ENCODE measurements at regions not wholly inside any gene's neighbourhood (a gene's known extent, or its start where the extent isn't known, plus 50 kb on each side); places are given as distances from the start of the nearest gene placed in this dataset.
A peak's percentile ranks its signal among the peaks of the same experiment; 100 is the strongest.
"Not testable (repeated sequence)": the region's sequence is repeated elsewhere in the genome, so short reads cannot be mapped to it uniquely, and the experiment has no call there.

DNA sequence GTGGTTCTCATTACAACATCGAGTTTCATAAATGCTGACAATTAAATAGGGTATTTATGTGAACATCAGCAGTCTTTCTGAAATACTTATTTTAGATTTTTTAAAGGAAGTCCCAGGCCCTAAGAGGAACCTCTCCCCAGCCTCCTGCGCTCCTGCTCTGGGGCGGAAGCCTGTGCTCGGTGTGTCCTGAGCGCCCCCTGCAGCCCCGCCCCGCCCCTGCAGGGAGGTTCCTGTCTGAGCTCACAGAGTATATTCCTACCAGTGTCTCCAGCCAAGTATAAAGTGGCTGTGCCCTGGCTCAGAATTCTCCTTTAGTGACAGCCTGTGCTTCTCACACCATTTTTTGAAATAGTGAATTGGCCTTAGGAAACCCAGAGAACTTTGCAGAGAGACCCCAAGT, 567.9 kb downstream of the GOLGA6L6 start:
- DNase-seq (no peak), FAIRE-seq (no peak)
- no peaks in the 10 kb centered on the region for H3K4me1 ChIP-seq (ENCODE audit: control insufficient read depth in 3 of 3, insufficient read depth in 2 of 3, low read depth in 1 of 3, low read length in 2 of 3)
- H3K27me3 ChIP-seq (ENCODE audit: control insufficient read depth in 3 of 3, insufficient read depth in 3 of 3, low read length in 3 of 3), result no peaks in the 10 kb centered on the region
- no peak overlapping the region for H3K27ac ChIP-seq (ENCODE audit: low read depth in 1 of 3, low read length in 2 of 3)
- no peaks in the 10 kb centered on the region for H3K9me3 ChIP-seq (ENCODE audit: control insufficient read depth in 2 of 2, insufficient read depth in 1 of 2, low read depth in 1 of 2, low read length in 1 of 2)
- H3K36me3 ChIP-seq (ENCODE audit: control insufficient read depth in 3 of 3, insufficient read depth in 2 of 3, low read depth in 1 of 3, low read length in 3 of 3), result no peaks in the 10 kb centered on the region
- 30 to 41% (median 35%) methylated on average over 7 of the region's 7 CpGs for WGBS, 3 donors
- H3K4me3 ChIP-seq (ENCODE audit: low read depth in 1 of 3, low read length in 3 of 3), result no peak overlapping the region

DNA sequence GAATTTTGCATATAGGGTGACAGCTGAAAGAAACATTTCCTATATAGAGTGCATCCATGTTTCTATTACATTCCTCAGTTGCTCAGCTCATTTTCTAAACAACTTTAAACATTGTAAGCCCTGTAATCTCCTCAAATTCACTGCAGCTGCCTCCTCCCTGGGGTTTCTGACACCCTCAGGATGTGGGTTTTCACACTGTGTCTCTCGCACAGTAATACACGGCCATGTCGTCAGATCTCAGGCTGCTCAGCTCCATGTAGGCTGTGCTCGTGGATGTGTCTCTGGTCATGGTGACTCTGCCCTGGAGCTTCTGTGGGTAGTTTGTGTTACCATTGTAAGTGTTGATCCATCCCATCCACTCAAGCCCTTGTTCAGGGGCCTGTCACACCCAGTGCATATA, 569.0 kb downstream of the GOLGA6L6 start:
- WGBS, 3 donors, result 76 to 85% (median 84%) methylated on average over 4 of the region's 4 CpGs

DNA sequence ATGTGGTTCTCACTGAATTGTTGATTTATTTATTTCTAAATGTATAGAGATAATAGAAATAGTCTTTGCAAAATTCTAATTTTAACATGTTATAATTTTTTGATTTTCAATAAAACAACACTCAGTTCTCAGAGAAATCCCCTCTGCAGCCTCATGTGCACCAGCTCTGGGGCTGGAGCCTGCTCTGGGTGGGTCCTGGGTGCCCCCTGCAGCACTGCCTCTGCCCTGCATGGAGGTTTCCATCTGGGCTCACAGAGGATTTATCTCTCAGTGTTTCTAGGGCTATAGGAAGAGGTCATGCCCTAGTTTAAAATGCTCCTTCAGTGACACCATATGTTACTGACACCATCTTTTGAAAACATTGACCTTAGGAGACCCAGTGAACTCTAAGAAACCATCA, 576.0 kb downstream of the GOLGA6L6 start:
- FAIRE-seq; H3K36me3 ChIP-seq (ENCODE audit: control insufficient read depth in 3 of 3, insufficient read depth in 2 of 3, low read depth in 1 of 3, low read length in 3 of 3): not testable (repeated sequence)

More for the DNA sequence above, 569.0 kb downstream of the GOLGA6L6 start:
- H3K9me3 ChIP-seq (ENCODE audit: control insufficient read depth in 2 of 2, insufficient read depth in 1 of 2, low read depth in 1 of 2, low read length in 1 of 2); H3K36me3 ChIP-seq (ENCODE audit: control insufficient read depth in 3 of 3, insufficient read depth in 2 of 3, low read depth in 1 of 3, low read length in 3 of 3); H3K4me3 ChIP-seq (ENCODE audit: low read depth in 1 of 3, low read length in 3 of 3); H3K27ac ChIP-seq (ENCODE audit: low read depth in 1 of 3, low read length in 2 of 3); DNase-seq; H3K27me3 ChIP-seq (ENCODE audit: control insufficient read depth in 3 of 3, insufficient read depth in 3 of 3, low read length in 3 of 3); H3K4me1 ChIP-seq (ENCODE audit: control insufficient read depth in 3 of 3, insufficient read depth in 2 of 3, low read depth in 1 of 3, low read length in 2 of 3); FAIRE-seq: not testable (repeated sequence)

GRCh38 chr15:19964480-19964879, 577.1 kb downstream of the GOLGA6L6 start:
- not testable (repeated sequence) for H3K27ac ChIP-seq (ENCODE audit: low read depth in 1 of 3, low read length in 2 of 3); FAIRE-seq; H3K4me3 ChIP-seq (ENCODE audit: low read depth in 1 of 3, low read length in 3 of 3); H3K9me3 ChIP-seq (ENCODE audit: control insufficient read depth in 2 of 2, insufficient read depth in 1 of 2, low read depth in 1 of 2, low read length in 1 of 2); H3K36me3 ChIP-seq (ENCODE audit: control insufficient read depth in 3 of 3, insufficient read depth in 2 of 3, low read depth in 1 of 3, low read length in 3 of 3); DNase-seq; H3K4me1 ChIP-seq (ENCODE audit: control insufficient read depth in 3 of 3, insufficient read depth in 2 of 3, low read depth in 1 of 3, low read length in 2 of 3); H3K27me3 ChIP-seq (ENCODE audit: control insufficient read depth in 3 of 3, insufficient read depth in 3 of 3, low read length in 3 of 3)
- 54 to 67% (median 66%) methylated on average over 1 of the region's 1 CpG for WGBS, 3 donors

More for the DNA sequence above, 576.0 kb downstream of the GOLGA6L6 start:
- not testable (repeated sequence) for H3K27me3 ChIP-seq (ENCODE audit: control insufficient read depth in 3 of 3, insufficient read depth in 3 of 3, low read length in 3 of 3); H3K27ac ChIP-seq (ENCODE audit: low read depth in 1 of 3, low read length in 2 of 3); H3K9me3 ChIP-seq (ENCODE audit: control insufficient read depth in 2 of 2, insufficient read depth in 1 of 2, low read depth in 1 of 2, low read length in 1 of 2); DNase-seq; H3K4me3 ChIP-seq (ENCODE audit: low read depth in 1 of 3, low read length in 3 of 3); H3K4me1 ChIP-seq (ENCODE audit: control insufficient read depth in 3 of 3, insufficient read depth in 2 of 3, low read depth in 1 of 3, low read length in 2 of 3)

GRCh38 chr15:19956124-19956796, 585.3 kb downstream of the GOLGA6L6 start:
- Histone ChIP-seq H3K27ac (ENCODE audit: low read depth in 1 of 3, low read length in 2 of 3) (no peak overlapping the region), H3K27me3 (ENCODE audit: control insufficient read depth in 3 of 3, insufficient read depth in 3 of 3, low read length in 3 of 3) (no peaks in the 10 kb centered on the region), H3K4me1 (ENCODE audit: control insufficient read depth in 3 of 3, insufficient read depth in 2 of 3, low read depth in 1 of 3, low read length in 2 of 3) (no peaks in the 10 kb centered on the region), H3K36me3 (ENCODE audit: control insufficient read depth in 3 of 3, insufficient read depth in 2 of 3, low read depth in 1 of 3, low read length in 3 of 3) (no peaks in the 10 kb centered on the region), H3K4me3 (ENCODE audit: low read depth in 1 of 3, low read length in 3 of 3) (no peak overlapping the region), H3K9me3 (ENCODE audit: control insufficient read depth in 2 of 2, insufficient read depth in 1 of 2, low read depth in 1 of 2, low read length in 1 of 2) (peaks cover 0 to 3% of the 10 kb centered on the region in 2 donors)
- no peak for FAIRE-seq
- 70 to 82% (median 81%) methylated on average over 4 of the region's 4 CpGs for WGBS, 3 donors
- DNase-seq, result no peak

DNA sequence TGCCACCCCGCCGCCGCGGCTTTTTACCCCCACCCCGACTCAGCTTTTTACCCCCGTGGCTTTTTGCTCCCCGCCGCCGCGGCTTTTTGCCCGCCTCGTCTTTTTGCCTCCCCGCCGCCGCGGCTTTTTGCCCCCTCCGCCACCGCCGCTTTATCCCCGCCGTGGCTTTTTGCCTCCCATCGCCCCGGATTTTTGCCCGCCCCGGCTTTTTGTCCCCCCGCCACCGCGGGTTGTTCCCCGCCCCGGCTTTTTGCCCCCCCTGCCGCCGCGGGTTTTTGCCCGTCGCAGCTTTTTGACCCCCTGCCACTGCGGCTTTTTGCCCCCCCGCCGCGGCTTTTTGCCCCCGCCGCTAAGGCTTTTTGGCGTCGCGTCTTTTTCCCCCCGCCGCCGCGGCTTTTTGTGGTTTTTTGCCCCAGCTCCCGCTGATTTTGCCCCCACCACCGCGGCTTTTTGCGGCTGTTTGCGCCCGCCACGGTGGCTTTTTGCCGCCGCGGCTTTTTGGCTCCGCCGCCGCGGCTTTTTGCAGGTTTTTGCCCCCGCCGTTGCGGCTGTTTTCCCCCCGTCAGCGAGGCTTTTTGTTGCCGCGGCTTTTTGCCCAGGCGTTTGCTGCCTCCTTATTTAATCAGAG, 597.2 kb downstream of the GOLGA6L6 start:
- 63 to 78% (median 64%) methylated on average over 61 to 70 of the region's 70 CpGs for WGBS, 3 donors
- DNase-seq (no peak), FAIRE-seq (no peak)
- H3K4me3 ChIP-seq (ENCODE audit: low read depth in 1 of 3, low read length in 3 of 3), result no peak overlapping the region
- no peak overlapping the region for H3K27ac ChIP-seq (ENCODE audit: low read depth in 1 of 3, low read length in 2 of 3)
- H3K4me1 ChIP-seq (ENCODE audit: control insufficient read depth in 3 of 3, insufficient read depth in 2 of 3, low read depth in 1 of 3, low read length in 2 of 3), result no peaks in the 10 kb centered on the region
- H3K9me3 ChIP-seq (ENCODE audit: control insufficient read depth in 2 of 2, insufficient read depth in 1 of 2, low read depth in 1 of 2, low read length in 1 of 2), result peaks cover 0 to 4% of the 10 kb centered on the region in 2 donors
- no peaks in the 10 kb centered on the region for H3K36me3 ChIP-seq (ENCODE audit: control insufficient read depth in 3 of 3, insufficient read depth in 2 of 3, low read depth in 1 of 3, low read length in 3 of 3)
- H3K27me3 ChIP-seq (ENCODE audit: control insufficient read depth in 3 of 3, insufficient read depth in 3 of 3, low read length in 3 of 3), result no peaks in the 10 kb centered on the region

GRCh38 chr15:19943515-19943914, 598.1 kb downstream of the GOLGA6L6 start:
- Histone ChIP-seq H3K4me1 (ENCODE audit: control insufficient read depth in 3 of 3, insufficient read depth in 2 of 3, low read depth in 1 of 3, low read length in 2 of 3) (no peaks in the 10 kb centered on the region), H3K27me3 (ENCODE audit: control insufficient read depth in 3 of 3, insufficient read depth in 3 of 3, low read length in 3 of 3) (no peaks in the 10 kb centered on the region), H3K4me3 (ENCODE audit: low read depth in 1 of 3, low read length in 3 of 3) (no peak overlapping the region), H3K36me3 (ENCODE audit: control insufficient read depth in 3 of 3, insufficient read depth in 2 of 3, low read depth in 1 of 3, low read length in 3 of 3) (no peaks in the 10 kb centered on the region), H3K27ac (ENCODE audit: low read depth in 1 of 3, low read length in 2 of 3) (no peak overlapping the region), H3K9me3 (ENCODE audit: control insufficient read depth in 2 of 2, insufficient read depth in 1 of 2, low read depth in 1 of 2, low read length in 1 of 2) (peaks cover 0 to 4% of the 10 kb centered on the region in 2 donors)
- FAIRE-seq (no peak), DNase-seq (no peak)
- WGBS, 3 donors, result 56 to 72% (median 58%) methylated on average over 15 to 51 of the region's 51 CpGs

DNA sequence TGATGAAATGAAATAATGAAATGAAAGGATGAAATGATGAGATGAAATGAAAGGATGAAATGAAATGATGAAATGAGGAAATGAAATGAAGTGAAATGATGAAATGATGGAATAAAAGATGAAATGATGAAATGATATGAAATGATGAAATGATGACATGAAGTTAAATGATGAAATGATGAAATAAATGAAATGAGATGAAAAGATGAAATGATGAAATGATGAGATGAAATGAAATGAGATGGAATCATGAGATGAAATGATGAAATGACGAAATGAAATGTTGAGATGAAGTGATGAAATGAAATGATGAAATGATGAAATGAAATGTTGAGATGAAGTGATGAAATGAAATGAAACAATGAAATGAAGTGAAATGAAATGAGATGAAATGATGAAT, 638.3 kb downstream of the GOLGA6L6 start:
- not testable (repeated sequence) for H3K36me3 ChIP-seq (ENCODE audit: control insufficient read depth in 3 of 3, insufficient read depth in 2 of 3, low read depth in 1 of 3, low read length in 3 of 3); H3K27ac ChIP-seq (ENCODE audit: low read depth in 1 of 3, low read length in 2 of 3); H3K9me3 ChIP-seq (ENCODE audit: control insufficient read depth in 2 of 2, insufficient read depth in 1 of 2, low read depth in 1 of 2, low read length in 1 of 2); H3K4me3 ChIP-seq (ENCODE audit: low read depth in 1 of 3, low read length in 3 of 3); DNase-seq; H3K27me3 ChIP-seq (ENCODE audit: control insufficient read depth in 3 of 3, insufficient read depth in 3 of 3, low read length in 3 of 3); H3K4me1 ChIP-seq (ENCODE audit: control insufficient read depth in 3 of 3, insufficient read depth in 2 of 3, low read depth in 1 of 3, low read length in 2 of 3)
- WGBS, 3 donors, result 30 to 41% (median 34%) methylated on average over 1 of the region's 1 CpG
- peak; percentile 5 for FAIRE-seq

- 55 to 75% (median 65%) methylated on average over 1 of the region's 1 CpG for WGBS, 3 donors
- H3K27me3 ChIP-seq (ENCODE audit: control insufficient read depth in 3 of 3, insufficient read depth in 3 of 3, low read length in 3 of 3); H3K27ac ChIP-seq (ENCODE audit: low read depth in 1 of 3, low read length in 2 of 3); DNase-seq; FAIRE-seq; H3K4me3 ChIP-seq (ENCODE audit: low read depth in 1 of 3, low read length in 3 of 3); H3K4me1 ChIP-seq (ENCODE audit: control insufficient read depth in 3 of 3, insufficient read depth in 2 of 3, low read depth in 1 of 3, low read length in 2 of 3); H3K9me3 ChIP-seq (ENCODE audit: control insufficient read depth in 2 of 2, insufficient read depth in 1 of 2, low read depth in 1 of 2, low read length in 1 of 2); H3K36me3 ChIP-seq (ENCODE audit: control insufficient read depth in 3 of 3, insufficient read depth in 2 of 3, low read depth in 1 of 3, low read length in 3 of 3): not testable (repeated sequence)
These were observed 639.2 kb downstream of the GOLGA6L6 start for GRCh38 chr15:19902388-19902787.

All from small intestine (tissue), 7 donors.